DND-41 (cell line): ENCODE measurements at regions not wholly inside any gene's neighbourhood (a gene's known extent, or its start where the extent isn't known, plus 50 kb on each side); places are given as distances from the start of the nearest gene placed in this dataset.

Experiments used
- CTCF ChIP-seq: IDR thresholded peaks from 2 replicates; pipeline ENCODE4 v1.5.1; 2012; ENCODE audit warnings: borderline replicate concordance, low read length, moderate library complexity, mild to moderate bottlenecking; ENCODE audit not compliant: poor library complexity, severe bottlenecking; ENCODE audit errors: extremely low read depth
- EZH2 ChIP-seq: IDR thresholded peaks from 3 replicates; pipeline ENCODE4 v1.6.1; 2012; ENCODE audit warnings: borderline replicate concordance, low read depth, mild to moderate bottlenecking, moderate library complexity, low read length, inconsistent platforms; ENCODE audit not compliant: severe bottlenecking

- peak; percentile 94 for TF ChIP-seq CTCF
- TF ChIP-seq EZH2, result no peak
Measured at GRCh38 chr12:59149995-59150642, 229.8 kb upstream of the LRIG3 start.
